ENCODE measurements at regions not wholly inside any gene's neighbourhood (a gene's known extent, or its start where the extent isn't known, plus 50 kb on each side); places are given as distances from the start of the nearest gene placed in this dataset.

- H3K9me2 ChIP-seq (replicated peaks; ENCODE audit: low read depth, low read length), result no peaks in the 10 kb centered on the region
- no peaks in the 10 kb centered on the region for H3F3A ChIP-seq (ENCODE audit: low read depth)
- no peak overlapping the region for H2AFZ ChIP-seq (ENCODE audit: low read length)
- TF ChIP-seq EZH2phosphoT487 (IDR thresholded peaks at IDR 0.05; ENCODE audit: borderline replicate concordance), result no peak
- TF ChIP-seq, protein P1, sequence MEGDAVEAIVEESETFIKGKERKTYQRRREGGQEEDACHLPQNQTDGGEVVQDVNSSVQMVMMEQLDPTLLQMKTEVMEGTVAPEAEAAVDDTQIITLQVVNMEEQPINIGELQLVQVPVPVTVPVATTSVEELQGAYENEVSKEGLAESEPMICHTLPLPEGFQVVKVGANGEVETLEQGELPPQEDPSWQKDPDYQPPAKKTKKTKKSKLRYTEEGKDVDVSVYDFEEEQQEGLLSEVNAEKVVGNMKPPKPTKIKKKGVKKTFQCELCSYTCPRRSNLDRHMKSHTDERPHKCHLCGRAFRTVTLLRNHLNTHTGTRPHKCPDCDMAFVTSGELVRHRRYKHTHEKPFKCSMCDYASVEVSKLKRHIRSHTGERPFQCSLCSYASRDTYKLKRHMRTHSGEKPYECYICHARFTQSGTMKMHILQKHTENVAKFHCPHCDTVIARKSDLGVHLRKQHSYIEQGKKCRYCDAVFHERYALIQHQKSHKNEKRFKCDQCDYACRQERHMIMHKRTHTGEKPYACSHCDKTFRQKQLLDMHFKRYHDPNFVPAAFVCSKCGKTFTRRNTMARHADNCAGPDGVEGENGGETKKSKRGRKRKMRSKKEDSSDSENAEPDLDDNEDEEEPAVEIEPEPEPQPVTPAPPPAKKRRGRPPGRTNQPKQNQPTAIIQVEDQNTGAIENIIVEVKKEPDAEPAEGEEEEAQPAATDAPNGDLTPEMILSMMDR (conservative IDR thresholded peaks at IDR 0.05; ENCODE audit: low read length), result no peak
- no peaks in the 10 kb centered on the region for H3K79me2 ChIP-seq (ENCODE audit: insufficient read depth, low read length)
- no peaks in the 10 kb centered on the region for H3K27me3 ChIP-seq (ENCODE audit: insufficient read depth, low read length, poor library complexity, severe bottlenecking)
- H3K4me3 ChIP-seq (ENCODE audit: low read length, poor library complexity, severe bottlenecking), result no peak overlapping the region
- peaks cover 2% of the 10 kb centered on the region; the same call in 1 of the 2 replicates for H3K9me3 ChIP-seq (ENCODE audit: insufficient read depth, low read depth, low read length)
- no peaks in the 10 kb centered on the region for H3K4me1 ChIP-seq (ENCODE audit: insufficient read depth, low read length, poor library complexity, severe bottlenecking)
- H3K36me3 ChIP-seq (ENCODE audit: insufficient read depth, low read length), result no peaks in the 10 kb centered on the region
- no peak overlapping the region for H3K9ac ChIP-seq (ENCODE audit: low read depth, low read length, poor library complexity, severe bottlenecking)
- no peak overlapping the region for H3K4me2 ChIP-seq (ENCODE audit: low read depth, low read length, poor library complexity, severe bottlenecking)
- H4K20me1 ChIP-seq (ENCODE audit: insufficient read depth, low read length, poor library complexity, severe bottlenecking), result no peaks in the 10 kb centered on the region
Measured at GRCh38 chr20:48154040-48154765, 368.9 kb upstream of the SULF2 start.

DNA sequence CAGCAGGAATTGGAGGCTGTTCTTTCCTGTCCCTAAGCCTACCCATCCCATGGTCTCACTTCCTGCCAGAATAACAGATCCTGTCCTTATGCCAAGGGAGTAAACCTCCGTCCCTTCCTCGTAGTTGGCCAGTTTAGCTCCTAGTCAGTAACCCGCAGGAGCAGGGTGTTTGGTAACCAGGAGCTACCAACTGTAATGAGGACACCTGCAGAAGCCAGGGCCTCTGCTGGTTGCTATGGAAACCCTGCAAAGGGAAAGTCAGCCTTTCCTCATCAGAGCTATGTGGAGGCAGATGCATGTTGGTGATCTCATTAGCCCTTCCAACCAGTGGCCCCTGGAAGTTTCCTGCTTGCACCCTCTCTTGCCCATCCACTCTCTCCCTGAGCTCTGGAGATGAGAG is 368.2 kb upstream of the SULF2 start:
- no peak overlapping the region for H3K9ac ChIP-seq (ENCODE audit: low read depth, low read length, poor library complexity, severe bottlenecking)
- TF ChIP-seq, protein P1 (conservative IDR thresholded peaks at IDR 0.05; ENCODE audit: low read length), result no peak
- TF ChIP-seq EZH2phosphoT487 (IDR thresholded peaks at IDR 0.05; ENCODE audit: borderline replicate concordance), result no peak
- no peaks in the 10 kb centered on the region for H3K27me3 ChIP-seq (ENCODE audit: insufficient read depth, low read length, poor library complexity, severe bottlenecking)
- H3K9me3 ChIP-seq (ENCODE audit: insufficient read depth, low read depth, low read length), result peaks cover 2% of the 10 kb centered on the region; the same call in 1 of the 2 replicates
- H3K4me2 ChIP-seq (ENCODE audit: low read depth, low read length, poor library complexity, severe bottlenecking), result no peak overlapping the region
- no peaks in the 10 kb centered on the region for H3K9me2 ChIP-seq (replicated peaks; ENCODE audit: low read depth, low read length)
- H3K4me1 ChIP-seq (ENCODE audit: insufficient read depth, low read length, poor library complexity, severe bottlenecking), result no peaks in the 10 kb centered on the region
- H2AFZ ChIP-seq (ENCODE audit: low read length), result no peak overlapping the region
- H3K4me3 ChIP-seq (ENCODE audit: low read length, poor library complexity, severe bottlenecking), result no peak overlapping the region
- H3K79me2 ChIP-seq (ENCODE audit: insufficient read depth, low read length), result no peaks in the 10 kb centered on the region
- H4K20me1 ChIP-seq (ENCODE audit: insufficient read depth, low read length, poor library complexity, severe bottlenecking), result no peaks in the 10 kb centered on the region
- H3K36me3 ChIP-seq (ENCODE audit: insufficient read depth, low read length), result no peaks in the 10 kb centered on the region
- H3F3A ChIP-seq (ENCODE audit: low read depth), result no peaks in the 10 kb centered on the region

- Histone ChIP-seq H3K4me1 (ENCODE audit: insufficient read depth, low read length, poor library complexity, severe bottlenecking) (no peaks in the 10 kb centered on the region), H3K27me3 (ENCODE audit: insufficient read depth, low read length, poor library complexity, severe bottlenecking) (no peaks in the 10 kb centered on the region), H3K36me3 (ENCODE audit: insufficient read depth, low read length) (no peaks in the 10 kb centered on the region), H3K4me2 (ENCODE audit: low read depth, low read length, poor library complexity, severe bottlenecking) (no peak overlapping the region), H4K20me1 (ENCODE audit: insufficient read depth, low read length, poor library complexity, severe bottlenecking) (no peaks in the 10 kb centered on the region), H3F3A (ENCODE audit: low read depth) (no peaks in the 10 kb centered on the region), H3K9ac (ENCODE audit: low read depth, low read length, poor library complexity, severe bottlenecking) (no peak overlapping the region), H2AFZ (ENCODE audit: low read length) (no peak overlapping the region), H3K79me2 (ENCODE audit: insufficient read depth, low read length) (no peaks in the 10 kb centered on the region), H3K9me3 (ENCODE audit: insufficient read depth, low read depth, low read length) (peaks cover 2% of the 10 kb centered on the region; the same call in 1 of the 2 replicates), H3K4me3 (ENCODE audit: low read length, poor library complexity, severe bottlenecking) (no peak overlapping the region), H3K9me2 (replicated peaks; ENCODE audit: low read depth, low read length) (no peaks in the 10 kb centered on the region)
- TF ChIP-seq, protein P1 (conservative IDR thresholded peaks at IDR 0.05; ENCODE audit: low read length), result no peak
- no peak for TF ChIP-seq EZH2phosphoT487 (IDR thresholded peaks at IDR 0.05; ENCODE audit: borderline replicate concordance)
Measured at GRCh38 chr20:48153103-48153502, 367.8 kb upstream of the SULF2 start.
